ENCODE measurements at regions not wholly inside any gene's neighbourhood (a gene's known extent, or its start where the extent isn't known, plus 50 kb on each side); places are given as distances from the start of the nearest gene placed in this dataset.

DNA sequence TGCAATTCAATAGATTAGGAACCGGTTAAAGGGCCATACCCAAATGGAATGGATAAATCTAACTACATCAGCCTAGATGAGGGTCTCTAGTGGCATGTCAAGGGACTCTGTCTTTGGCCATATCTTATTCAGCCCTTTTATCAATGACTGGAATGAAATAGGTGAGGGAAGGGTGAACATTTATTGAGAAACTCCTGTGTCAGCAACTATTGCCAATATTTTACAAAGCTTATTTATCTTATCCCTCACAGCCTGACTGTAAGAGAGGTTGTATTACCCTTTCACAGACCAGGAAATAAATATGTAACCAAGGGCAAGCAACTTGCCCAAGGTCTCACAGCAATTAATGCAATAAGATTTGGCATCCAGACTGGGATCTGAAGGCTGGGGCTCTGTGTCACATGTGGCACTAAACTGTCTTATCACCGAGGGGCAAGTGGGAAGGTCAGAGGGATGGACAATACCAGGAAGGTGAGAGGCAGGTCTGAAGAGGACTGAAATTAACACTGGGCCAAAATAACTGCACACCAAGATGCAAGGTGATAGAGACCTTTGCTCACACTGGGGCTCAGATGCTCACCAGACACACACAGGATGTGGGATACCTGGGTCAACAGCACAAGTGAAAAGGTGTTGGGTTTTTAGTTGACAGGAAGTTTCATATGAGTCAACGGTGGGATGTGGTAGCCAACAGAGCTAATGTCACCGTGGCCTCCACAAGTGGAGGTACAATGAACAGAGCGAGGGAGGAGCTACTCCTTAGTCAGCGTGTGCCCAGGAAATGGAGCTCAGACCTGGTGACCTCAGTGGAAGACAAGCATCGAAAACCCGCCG is 261.3 kb downstream of the RPLP1 start:
- H3K36me3 ChIP-seq: no peaks in the 10 kb centered on the region
- no peak overlapping the region for H3K4me3 ChIP-seq
- TF ChIP-seq CTCF (IDR thresholded peaks at IDR 0.05) (no peak), EP300 (IDR thresholded peaks at IDR 0.05) (no peak)
- H3K27ac ChIP-seq: no peak overlapping the region
- intact Hi-C loops (cut with DNase I): no loop called here
- WGBS, 3 donors: 84 to 89% (median 87%) methylated on average over 9 of the region's 9 CpGs
- H3K9me3 ChIP-seq: no peaks in the 10 kb centered on the region
- H3K27me3 ChIP-seq: no peaks in the 10 kb centered on the region
- no peaks in the 10 kb centered on the region for H3K4me1 ChIP-seq (ENCODE audit: insufficient read depth)
- no peak for DNase-seq

GRCh38 chr15:69715210-69715609 is 262.6 kb downstream of the RPLP1 start:
- Histone ChIP-seq H3K27me3 (no peaks in the 10 kb centered on the region), H3K4me1 (ENCODE audit: insufficient read depth) (no peaks in the 10 kb centered on the region), H3K36me3 (no peaks in the 10 kb centered on the region), H3K9me3 (no peaks in the 10 kb centered on the region), H3K27ac (no peak overlapping the region), H3K4me3 (no peak overlapping the region)
- TF ChIP-seq POLR2A (IDR thresholded peaks at IDR 0.05): no peak
- TF ChIP-seq CTCF (IDR thresholded peaks at IDR 0.05): no peak
- no peak for TF ChIP-seq EP300 (IDR thresholded peaks at IDR 0.05)
- WGBS, 3 donors: 49 to 91% (median 67%) methylated on average over 2 of the region's 2 CpGs
- DNase-seq: no peak
- intact Hi-C loops (cut with DNase I): no loop called here

DNA sequence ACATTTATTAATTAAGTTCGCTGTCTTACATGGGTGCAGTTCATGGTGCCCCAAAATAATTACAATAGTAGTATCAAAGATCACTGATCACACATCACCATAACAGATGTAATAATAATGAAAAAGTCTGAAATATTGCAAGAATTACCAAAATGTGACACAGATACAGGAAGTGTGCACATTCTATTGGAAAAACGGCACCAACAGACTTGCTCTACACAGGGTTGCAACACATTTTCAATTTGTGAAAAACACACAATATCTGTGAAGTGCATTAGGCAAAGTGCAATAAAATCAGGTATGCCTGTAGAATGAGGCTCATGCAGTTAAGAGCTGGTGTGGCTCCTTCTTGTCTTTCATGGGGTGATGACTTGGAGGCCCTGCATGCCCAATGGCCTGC is 265.8 kb downstream of the RPLP1 start:
- H3K9me3 ChIP-seq: no peaks in the 10 kb centered on the region
- DNase-seq: no peak
- H3K27ac ChIP-seq: no peak overlapping the region
- no peaks in the 10 kb centered on the region for H3K36me3 ChIP-seq
- TF ChIP-seq EP300 (IDR thresholded peaks at IDR 0.05): no peak
- TF ChIP-seq CTCF (IDR thresholded peaks at IDR 0.05): no peak
- TF ChIP-seq POLR2A (IDR thresholded peaks at IDR 0.05): no peak
- WGBS, 3 donors: 92 to 95% (median 93%) methylated on average over 2 of the region's 2 CpGs
- no peaks in the 10 kb centered on the region for H3K27me3 ChIP-seq
- intact Hi-C loops (cut with DNase I): no loop called here
- no peaks in the 10 kb centered on the region for H3K4me1 ChIP-seq (ENCODE audit: insufficient read depth)
- H3K4me3 ChIP-seq: no peak overlapping the region

DNA sequence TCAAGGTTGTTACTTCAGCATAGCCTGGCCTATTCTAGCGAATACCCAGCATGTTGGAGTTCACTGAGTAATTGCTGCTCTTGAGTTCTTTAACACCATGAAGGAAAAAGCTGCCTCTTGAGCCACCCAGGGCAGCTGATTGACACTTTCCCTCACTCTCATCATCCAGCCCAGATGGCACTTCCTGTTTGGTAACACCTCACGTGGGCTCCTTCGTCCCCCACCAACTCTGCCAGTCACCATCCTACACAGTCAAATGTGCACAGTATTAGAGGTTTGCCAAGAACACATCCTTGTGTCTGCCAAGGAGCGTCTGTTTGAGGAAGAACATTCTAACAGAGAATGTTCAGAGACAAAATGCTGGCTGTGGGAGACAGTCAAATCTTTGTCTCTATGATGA is 266.3 kb downstream of the RPLP1 start:
- intact Hi-C loops (cut with DNase I): no loop called here
- Histone ChIP-seq H3K4me1 (ENCODE audit: insufficient read depth) (no peaks in the 10 kb centered on the region), H3K9me3 (no peaks in the 10 kb centered on the region), H3K4me3 (no peak overlapping the region), H3K36me3 (no peaks in the 10 kb centered on the region), H3K27me3 (no peaks in the 10 kb centered on the region), H3K27ac (no peak overlapping the region)
- WGBS, 3 donors: 65 to 71% (median 70%) methylated on average over 4 of the region's 4 CpGs
- no peak for TF ChIP-seq CTCF (IDR thresholded peaks at IDR 0.05)
- no peak for TF ChIP-seq EP300 (IDR thresholded peaks at IDR 0.05)
- TF ChIP-seq POLR2A (IDR thresholded peaks at IDR 0.05): no peak
- DNase-seq: no peak
